ENCODE measurements at regions not wholly inside any gene's neighbourhood (a gene's known extent, or its start where the extent isn't known, plus 50 kb on each side); places are given as distances from the start of the nearest gene placed in this dataset.

DNA sequence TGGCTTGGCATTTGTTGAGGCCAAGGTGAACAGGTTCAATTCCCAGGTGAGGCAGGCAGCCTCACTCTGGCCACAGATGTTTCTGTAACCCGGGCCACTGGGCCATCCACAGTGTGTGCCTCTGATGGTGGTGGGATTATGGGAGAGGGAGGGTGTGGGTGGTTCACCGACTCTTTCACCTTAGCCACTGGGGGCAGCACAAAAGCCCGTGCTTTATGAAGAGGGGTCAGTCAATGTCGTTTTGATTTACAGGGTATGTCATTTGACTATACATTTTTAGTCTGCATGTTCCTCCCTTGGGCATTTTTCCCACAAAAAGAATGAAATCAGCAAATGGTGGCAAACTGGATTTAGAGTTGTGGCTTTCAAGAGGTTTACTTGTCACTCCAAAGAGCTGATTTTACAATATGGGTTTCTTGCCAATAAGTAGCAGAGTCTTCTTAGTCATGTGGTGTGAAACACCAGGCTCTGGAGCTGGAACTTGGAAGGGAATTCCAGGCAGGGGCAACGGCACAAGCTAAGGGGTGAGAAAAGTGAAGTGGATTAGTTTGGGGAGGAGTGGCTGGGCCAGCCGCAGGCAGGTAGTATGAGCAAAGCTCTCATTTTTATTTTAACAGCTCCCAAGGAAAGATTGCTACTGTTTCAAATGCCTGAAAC lies 217.8 kb upstream of the ZBED5 start:
- H2AFZ ChIP-seq (ENCODE audit: insufficient read depth, low read length, poor library complexity): no peak overlapping the region
- H2AK5ac ChIP-seq (ENCODE audit: low read length): no peak overlapping the region
- no peak overlapping the region for H3K9ac ChIP-seq (ENCODE audit: low read length)
- no peak overlapping the region for H3K27ac ChIP-seq (ENCODE audit: low read depth, low read length)
- H3K27me3 ChIP-seq (ENCODE audit: insufficient read depth, low read length): no peaks in the 10 kb centered on the region
- no peak overlapping the region for H3K14ac ChIP-seq (ENCODE audit: low read length)
- no peak overlapping the region for H4K8ac ChIP-seq (ENCODE audit: low read depth, low read length)
- WGBS (ENCODE audit: extremely low coverage, insufficient coverage, insufficient read length): no CpG with 5 or more reads among the region's 6 CpGs
- H3K79me1 ChIP-seq (ENCODE audit: low read length): no peaks in the 10 kb centered on the region
- H3K9me3 ChIP-seq (ENCODE audit: insufficient read depth, low read depth, low read length): no peaks in the 10 kb centered on the region
- H2BK5ac ChIP-seq (ENCODE audit: low read depth, low read length, poor library complexity): no peak overlapping the region
- no peak overlapping the region for H4K91ac ChIP-seq (ENCODE audit: low read depth, low read length)
- H2BK12ac ChIP-seq (ENCODE audit: low read length): no peak overlapping the region
- H3K4ac ChIP-seq (ENCODE audit: low read depth, low read length): no peak overlapping the region
- no peaks in the 10 kb centered on the region for H3K36me3 ChIP-seq (ENCODE audit: control insufficient read depth in 1 of 2, insufficient read depth in 2 of 2, low read length in 2 of 2)
- H3K23ac ChIP-seq (ENCODE audit: low read length): no peak overlapping the region
- H3K4me3 ChIP-seq (ENCODE audit: low read depth, low read length): no peak overlapping the region
- H3K79me2 ChIP-seq (ENCODE audit: control insufficient read depth, insufficient read depth, low read length, poor library complexity): no peaks in the 10 kb centered on the region
- H3K18ac ChIP-seq (ENCODE audit: low read length): no peak overlapping the region
- DNase-seq: peak in 1 of 2 donors; percentile 14
- no peak overlapping the region for H3K4me2 ChIP-seq (ENCODE audit: low read length)
- no peak overlapping the region for H2BK120ac ChIP-seq (ENCODE audit: insufficient read depth, low read length, poor library complexity)
- peaks cover 5 to 7% of the 10 kb centered on the region in 2 experiments for H3K4me1 ChIP-seq (ENCODE audit: control insufficient read depth in 1 of 2, insufficient read depth in 2 of 2, low read length in 2 of 2)
- no peak overlapping the region for H4K12ac ChIP-seq (ENCODE audit: low read depth, low read length)

DNA sequence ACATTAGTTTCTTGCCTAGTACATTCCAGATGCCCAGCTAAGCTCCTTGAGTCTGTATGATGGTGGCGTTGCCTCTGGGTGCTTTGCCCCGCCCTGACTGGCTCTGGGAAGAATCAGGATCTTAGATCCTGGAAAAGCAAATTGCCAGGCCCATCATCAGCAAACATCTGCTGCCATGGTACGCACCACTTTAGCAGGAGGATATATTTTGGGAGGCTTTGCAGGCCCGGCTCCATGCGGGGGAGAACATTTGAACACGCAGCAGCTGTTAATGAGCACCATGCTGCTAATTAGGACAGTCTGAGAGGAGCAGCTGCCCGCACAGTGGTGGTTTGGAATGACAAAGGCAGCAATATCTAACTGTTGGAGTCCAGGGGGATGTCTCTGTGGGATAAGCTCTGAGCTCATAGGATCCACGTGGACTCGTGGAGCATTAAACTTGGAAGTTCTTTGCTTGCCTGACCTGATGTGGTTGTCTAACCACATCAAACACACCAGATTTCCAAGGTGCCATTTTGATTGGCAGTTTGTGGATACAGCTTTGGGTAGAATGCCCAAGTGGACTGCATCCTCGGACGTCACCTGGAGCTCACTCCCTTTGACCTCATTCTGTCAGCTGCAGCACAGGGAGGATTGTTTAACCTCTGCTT lies 217.0 kb upstream of the ZBED5 start:
- no peak overlapping the region for H3K14ac ChIP-seq (ENCODE audit: low read length)
- peak in 1 of 2 donors; percentile 9 for DNase-seq

DNA sequence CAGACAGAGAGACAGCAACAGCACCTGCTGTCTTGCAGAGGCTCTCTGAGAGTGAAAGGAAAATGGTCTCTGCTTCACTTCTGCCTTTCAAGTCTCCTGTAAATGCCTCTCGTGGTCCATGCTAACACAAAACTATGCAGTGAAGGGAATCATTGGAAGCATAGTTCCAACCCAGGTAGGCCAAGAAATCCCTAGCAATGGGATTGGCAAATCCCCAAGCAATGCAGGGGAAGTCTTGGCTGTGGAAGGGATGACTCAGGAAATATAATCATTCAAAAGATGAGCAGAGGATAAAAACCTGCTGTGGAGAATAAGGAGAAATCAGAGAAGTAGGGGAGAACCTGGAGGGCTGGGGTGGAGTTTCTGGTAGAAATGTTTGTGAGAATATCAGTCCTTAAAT lies 216.1 kb upstream of the ZBED5 start:
- H3K27ac ChIP-seq (ENCODE audit: low read depth, low read length): no peak overlapping the region
- no peak overlapping the region for H4K12ac ChIP-seq (ENCODE audit: low read depth, low read length)
- no peaks in the 10 kb centered on the region for H3K79me1 ChIP-seq (ENCODE audit: low read length)
- H4K8ac ChIP-seq (ENCODE audit: low read depth, low read length): no peak overlapping the region
- H2AK5ac ChIP-seq (ENCODE audit: low read length): no peak overlapping the region
- no peak overlapping the region for H3K18ac ChIP-seq (ENCODE audit: low read length)
- no peak overlapping the region for H4K91ac ChIP-seq (ENCODE audit: low read depth, low read length)
- H3K27me3 ChIP-seq (ENCODE audit: insufficient read depth, low read length): no peaks in the 10 kb centered on the region
- no peaks in the 10 kb centered on the region for H3K36me3 ChIP-seq (ENCODE audit: control insufficient read depth in 1 of 2, insufficient read depth in 2 of 2, low read length in 2 of 2)
- no CpG with 5 or more reads among the region's 1 CpG for WGBS (ENCODE audit: extremely low coverage, insufficient coverage, insufficient read length)
- no peak overlapping the region for H2BK120ac ChIP-seq (ENCODE audit: insufficient read depth, low read length, poor library complexity)
- H3K79me2 ChIP-seq (ENCODE audit: control insufficient read depth, insufficient read depth, low read length, poor library complexity): no peaks in the 10 kb centered on the region
- H3K14ac ChIP-seq (ENCODE audit: low read length): no peak overlapping the region
- no peak overlapping the region for H3K9ac ChIP-seq (ENCODE audit: low read length)
- H3K4ac ChIP-seq (ENCODE audit: low read depth, low read length): no peak overlapping the region
- H3K9me3 ChIP-seq (ENCODE audit: insufficient read depth, low read depth, low read length): no peaks in the 10 kb centered on the region
- peaks cover 5 to 7% of the 10 kb centered on the region in 2 experiments for H3K4me1 ChIP-seq (ENCODE audit: control insufficient read depth in 1 of 2, insufficient read depth in 2 of 2, low read length in 2 of 2)
- H3K23ac ChIP-seq (ENCODE audit: low read length): no peak overlapping the region
- H2BK12ac ChIP-seq (ENCODE audit: low read length): no peak overlapping the region
- H3K4me3 ChIP-seq (ENCODE audit: low read depth, low read length): no peak overlapping the region
- peak; percentile 57 to 67 for DNase-seq
- H3K4me2 ChIP-seq (ENCODE audit: low read length): no peak overlapping the region
- no peak overlapping the region for H2BK5ac ChIP-seq (ENCODE audit: low read depth, low read length, poor library complexity)
- H2AFZ ChIP-seq (ENCODE audit: insufficient read depth, low read length, poor library complexity): no peak overlapping the region

More for the DNA sequence above, 217.0 kb upstream of the ZBED5 start:
- H3K4me3 ChIP-seq (ENCODE audit: low read depth, low read length): no peak overlapping the region
- H3K27me3 ChIP-seq (ENCODE audit: insufficient read depth, low read length): no peaks in the 10 kb centered on the region
- no peak overlapping the region for H4K8ac ChIP-seq (ENCODE audit: low read depth, low read length)
- H3K4me1 ChIP-seq (ENCODE audit: control insufficient read depth in 1 of 2, insufficient read depth in 2 of 2, low read length in 2 of 2): peaks cover 5 to 7% of the 10 kb centered on the region in 2 experiments
- H3K27ac ChIP-seq (ENCODE audit: low read depth, low read length): no peak overlapping the region
- H4K12ac ChIP-seq (ENCODE audit: low read depth, low read length): no peak overlapping the region
- no peaks in the 10 kb centered on the region for H3K9me3 ChIP-seq (ENCODE audit: insufficient read depth, low read depth, low read length)
- no peak overlapping the region for H3K4ac ChIP-seq (ENCODE audit: low read depth, low read length)
- no peak overlapping the region for H2BK120ac ChIP-seq (ENCODE audit: insufficient read depth, low read length, poor library complexity)
- H4K91ac ChIP-seq (ENCODE audit: low read depth, low read length): no peak overlapping the region
- no peak overlapping the region for H2AFZ ChIP-seq (ENCODE audit: insufficient read depth, low read length, poor library complexity)
- no peak overlapping the region for H3K18ac ChIP-seq (ENCODE audit: low read length)
- H3K23ac ChIP-seq (ENCODE audit: low read length): no peak overlapping the region
- no CpG with 5 or more reads among the region's 11 CpGs for WGBS (ENCODE audit: extremely low coverage, insufficient coverage, insufficient read length)
- H3K36me3 ChIP-seq (ENCODE audit: control insufficient read depth in 1 of 2, insufficient read depth in 2 of 2, low read length in 2 of 2): no peaks in the 10 kb centered on the region
- H3K79me2 ChIP-seq (ENCODE audit: control insufficient read depth, insufficient read depth, low read length, poor library complexity): no peaks in the 10 kb centered on the region
- H2BK12ac ChIP-seq (ENCODE audit: low read length): no peak overlapping the region
- H2BK5ac ChIP-seq (ENCODE audit: low read depth, low read length, poor library complexity): no peak overlapping the region
- H2AK5ac ChIP-seq (ENCODE audit: low read length): no peak overlapping the region
- no peak overlapping the region for H3K9ac ChIP-seq (ENCODE audit: low read length)
- no peak overlapping the region for H3K4me2 ChIP-seq (ENCODE audit: low read length)
- no peaks in the 10 kb centered on the region for H3K79me1 ChIP-seq (ENCODE audit: low read length)

DNA sequence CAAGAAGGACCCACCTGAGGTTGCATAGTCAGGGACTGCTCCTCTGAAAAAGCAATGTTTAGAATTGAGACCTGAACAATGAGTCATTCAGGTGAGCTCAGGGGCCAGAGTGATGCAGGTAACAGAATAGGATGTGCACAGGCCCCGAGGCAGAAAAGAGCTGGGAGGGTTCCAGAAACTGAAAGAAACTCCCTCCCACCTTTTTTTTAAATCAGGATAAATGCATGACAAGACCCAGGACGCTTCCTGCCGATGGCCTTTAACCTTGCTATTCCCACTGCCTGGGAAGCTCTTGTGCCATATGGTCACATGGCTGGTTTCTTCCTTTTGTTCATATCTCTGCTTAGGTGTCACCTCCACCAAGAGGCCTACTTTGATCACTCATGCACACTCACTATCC lies 214.2 kb upstream of the ZBED5 start:
- no peak overlapping the region for H3K27ac ChIP-seq (ENCODE audit: low read depth, low read length)
- no peak overlapping the region for H3K4me3 ChIP-seq (ENCODE audit: low read depth, low read length)
- no peak overlapping the region for H4K91ac ChIP-seq (ENCODE audit: low read depth, low read length)
- no peaks in the 10 kb centered on the region for H3K79me1 ChIP-seq (ENCODE audit: low read length)
- no peaks in the 10 kb centered on the region for H3K79me2 ChIP-seq (ENCODE audit: control insufficient read depth, insufficient read depth, low read length, poor library complexity)
- no peaks in the 10 kb centered on the region for H3K27me3 ChIP-seq (ENCODE audit: insufficient read depth, low read length)
- H2BK120ac ChIP-seq (ENCODE audit: insufficient read depth, low read length, poor library complexity): no peak overlapping the region
- H3K9me3 ChIP-seq (ENCODE audit: insufficient read depth, low read depth, low read length): no peaks in the 10 kb centered on the region
- H3K36me3 ChIP-seq (ENCODE audit: control insufficient read depth in 1 of 2, insufficient read depth in 2 of 2, low read length in 2 of 2): no peaks in the 10 kb centered on the region
- peaks cover 5 to 7% of the 10 kb centered on the region in 2 experiments for H3K4me1 ChIP-seq (ENCODE audit: control insufficient read depth in 1 of 2, insufficient read depth in 2 of 2, low read length in 2 of 2)
- no peak overlapping the region for H4K12ac ChIP-seq (ENCODE audit: low read depth, low read length)
- H2BK12ac ChIP-seq (ENCODE audit: low read length): no peak overlapping the region
- DNase-seq: peak; percentile 74 to 79
- no peak overlapping the region for H3K4ac ChIP-seq (ENCODE audit: low read depth, low read length)
- no peak overlapping the region for H2BK5ac ChIP-seq (ENCODE audit: low read depth, low read length, poor library complexity)
- no peak overlapping the region for H2AK5ac ChIP-seq (ENCODE audit: low read length)
- H3K14ac ChIP-seq (ENCODE audit: low read length): no peak overlapping the region
- no peak overlapping the region for H3K18ac ChIP-seq (ENCODE audit: low read length)
- no peak overlapping the region for H3K9ac ChIP-seq (ENCODE audit: low read length)
- H3K23ac ChIP-seq (ENCODE audit: low read length): no peak overlapping the region
- H2AFZ ChIP-seq (ENCODE audit: insufficient read depth, low read length, poor library complexity): no peak overlapping the region
- H4K8ac ChIP-seq (ENCODE audit: low read depth, low read length): no peak overlapping the region
- no peak overlapping the region for H3K4me2 ChIP-seq (ENCODE audit: low read length)
- no CpG with 5 or more reads among the region's 3 CpGs for WGBS (ENCODE audit: extremely low coverage, insufficient coverage, insufficient read length)

Data from trophoblast cell (in vitro differentiated cells and primary cell).